ENCODE measurements at regions not wholly inside any gene's neighbourhood (a gene's known extent, or its start where the extent isn't known, plus 50 kb on each side); places are given as distances from the start of the nearest gene placed in this dataset.

DNA sequence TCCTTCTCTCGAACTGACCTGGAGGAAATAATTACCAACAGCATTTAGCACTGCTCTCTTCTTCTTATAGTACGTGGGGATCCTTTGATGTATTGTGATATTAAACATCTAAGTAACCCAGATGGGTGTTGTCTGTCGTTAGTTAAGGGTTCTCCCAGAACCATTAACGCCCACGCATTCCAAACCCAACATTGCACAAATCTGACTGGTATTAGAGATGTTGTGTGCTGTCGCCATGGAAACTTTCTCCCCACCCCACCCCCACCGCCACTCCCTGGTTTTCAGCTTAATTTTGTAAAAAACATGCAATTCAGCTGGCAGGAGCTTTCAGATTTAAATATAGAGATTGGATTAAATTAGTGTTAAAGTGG is 1495.2 kb downstream of the TBC1D22A start:
- DNase-seq (ENCODE audit: extremely low read depth, low read depth): no peak
- no peak for TF ChIP-seq CTCF (IDR thresholded peaks at IDR 0.05; ENCODE audit: low read depth, low read length)

- TF ChIP-seq CTCF (IDR thresholded peaks at IDR 0.05; ENCODE audit: low read depth, low read length): no peak
- no peak for DNase-seq (ENCODE audit: extremely low read depth, low read depth)
These were observed 1494.6 kb downstream of the TBC1D22A start for GRCh38 chr22:48256776-48257684.

DNA sequence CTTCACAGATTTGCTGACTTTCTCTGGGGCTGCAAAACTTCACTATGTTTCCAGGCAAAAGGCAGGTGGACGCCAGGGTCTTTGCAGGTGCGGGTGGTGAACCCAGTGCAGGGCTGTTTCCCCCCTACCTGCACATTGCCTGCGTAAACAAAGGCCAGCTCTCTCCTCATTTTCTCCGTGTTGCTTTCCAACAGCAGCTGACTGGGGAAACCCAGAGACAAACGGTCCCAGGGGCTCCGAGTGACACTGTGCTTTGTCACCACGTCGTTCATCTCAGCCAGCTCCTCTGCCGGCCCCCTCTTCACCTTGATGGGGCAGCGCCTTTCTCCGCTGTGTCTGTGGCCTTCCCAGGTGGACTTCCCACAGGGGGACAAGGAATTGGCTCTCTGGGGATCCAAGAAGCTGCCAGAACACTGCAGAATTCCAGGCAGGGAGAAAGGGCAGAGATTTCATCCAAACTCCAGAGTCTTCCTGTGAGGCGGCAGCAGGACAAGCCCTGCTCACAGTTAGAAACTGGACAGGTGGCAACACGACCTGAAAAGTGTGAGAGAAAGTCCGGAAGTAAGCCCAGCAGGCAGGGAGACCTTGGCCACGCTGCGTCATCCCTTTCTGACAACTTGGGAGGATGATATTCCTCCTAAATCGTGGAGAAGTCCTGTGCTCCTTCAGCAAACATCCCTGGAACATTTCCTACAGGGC is 1493.7 kb downstream of the TBC1D22A start:
- TF ChIP-seq CTCF (IDR thresholded peaks at IDR 0.05; ENCODE audit: low read depth, low read length): no peak
- no peak for DNase-seq (ENCODE audit: extremely low read depth, low read depth)

DNA sequence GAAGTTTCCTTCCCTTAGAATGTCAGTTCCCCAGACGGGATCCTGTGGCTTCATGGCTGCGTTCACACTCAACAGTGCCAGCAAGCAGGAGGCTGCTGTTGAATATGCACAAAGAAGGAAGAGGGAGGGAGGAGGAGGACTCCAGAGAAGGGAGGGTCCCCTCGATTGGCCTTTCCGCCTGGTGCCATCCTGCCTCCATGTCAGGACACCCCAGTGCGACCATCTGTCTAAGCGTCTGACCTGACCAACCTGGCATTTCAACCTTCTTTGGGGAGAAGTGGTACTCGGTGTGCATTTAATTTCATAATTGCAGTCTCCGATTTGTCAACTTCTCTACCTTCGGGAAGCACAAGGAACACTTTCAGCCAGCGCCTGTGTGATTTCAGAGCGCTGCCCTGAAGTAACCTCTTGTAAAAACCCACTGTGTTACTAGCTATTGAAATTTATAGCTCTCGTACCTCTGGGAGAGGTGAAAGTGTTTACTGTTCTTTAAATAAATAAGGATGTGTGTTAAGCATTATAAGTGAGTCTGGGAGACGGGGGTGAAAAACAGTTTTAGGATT is 1491.9 kb downstream of the TBC1D22A start:
- TF ChIP-seq CTCF (IDR thresholded peaks at IDR 0.05; ENCODE audit: low read depth, low read length): no peak
- DNase-seq (ENCODE audit: extremely low read depth, low read depth): no peak

GRCh38 chr22:48253573-48253972 is 1491.1 kb downstream of the TBC1D22A start:
- TF ChIP-seq CTCF (IDR thresholded peaks at IDR 0.05; ENCODE audit: low read depth, low read length): no peak
- DNase-seq (ENCODE audit: extremely low read depth, low read depth): no peak

GRCh38 chr22:48253136-48253535 is 1490.7 kb downstream of the TBC1D22A start:
- no peak for DNase-seq (ENCODE audit: extremely low read depth, low read depth)
- TF ChIP-seq CTCF (IDR thresholded peaks at IDR 0.05; ENCODE audit: low read depth, low read length): no peak

- no peak for TF ChIP-seq CTCF (IDR thresholded peaks at IDR 0.05; ENCODE audit: low read depth, low read length)
- DNase-seq (ENCODE audit: extremely low read depth, low read depth): no peak
These were observed 1489.2 kb downstream of the TBC1D22A start for GRCh38 chr22:48251629-48252028.
